GM21381 (cell line): ENCODE measurements at regions not wholly inside any gene's neighbourhood (a gene's known extent, or its start where the extent isn't known, plus 50 kb on each side); places are given as distances from the start of the nearest gene placed in this dataset.

Experiments used
- ATAC-seq: cut with Tn5 transposase; IDR thresholded peaks from one replicate; pipeline ENCODE4 v1.9.1; 2021; ENCODE audit warnings: mild to moderate bottlenecking, moderate library complexity; ENCODE audit not compliant: unreplicated experiment

- no peak for ATAC-seq
Measured at GRCh38 chr20:11032611-11033010, 358.8 kb upstream of the JAG1 start.

DNA sequence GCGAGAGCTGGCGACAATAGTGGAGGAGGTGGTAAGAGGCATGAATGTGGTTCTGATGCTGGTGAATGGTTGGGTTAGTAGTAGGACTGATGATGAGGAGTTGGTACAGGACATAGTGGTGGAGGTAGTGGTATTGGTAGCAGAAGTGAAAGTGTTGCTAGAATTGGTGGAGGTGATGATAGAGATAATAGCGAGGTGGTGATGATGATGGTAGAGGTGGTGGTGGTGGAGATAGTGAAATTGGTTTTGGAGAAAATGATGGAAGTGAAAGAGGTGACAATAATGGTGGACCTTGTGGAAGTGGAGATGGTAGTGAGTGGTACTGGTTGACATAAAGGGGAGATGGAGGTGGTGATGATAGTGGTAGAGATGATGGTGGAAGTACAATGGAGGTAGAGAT lies 360.2 kb upstream of the JAG1 start:
- ATAC-seq = no peak

GRCh38 chr20:11035211-11035610 lies 361.4 kb upstream of the JAG1 start:
- ATAC-seq = no peak

DNA sequence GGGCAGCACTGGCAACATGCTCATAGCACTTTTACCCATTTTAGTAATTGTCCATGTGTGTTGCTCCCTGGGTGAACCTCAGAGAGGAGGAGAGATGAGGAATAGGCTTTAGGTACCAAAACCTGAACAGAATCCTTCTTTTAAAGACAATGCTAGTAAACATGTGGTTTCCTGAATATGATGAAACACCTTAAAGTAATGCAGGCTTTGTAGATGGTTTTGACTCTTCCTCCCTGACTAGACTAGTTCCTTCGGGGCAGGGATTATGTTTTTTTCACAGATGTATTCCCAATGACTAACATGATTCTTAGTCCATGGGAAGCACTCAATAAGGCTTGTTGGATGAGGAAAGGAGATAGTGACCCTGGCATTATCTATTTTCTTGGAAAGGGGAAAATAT lies 367.6 kb upstream of the JAG1 start:
- no peak for ATAC-seq

DNA sequence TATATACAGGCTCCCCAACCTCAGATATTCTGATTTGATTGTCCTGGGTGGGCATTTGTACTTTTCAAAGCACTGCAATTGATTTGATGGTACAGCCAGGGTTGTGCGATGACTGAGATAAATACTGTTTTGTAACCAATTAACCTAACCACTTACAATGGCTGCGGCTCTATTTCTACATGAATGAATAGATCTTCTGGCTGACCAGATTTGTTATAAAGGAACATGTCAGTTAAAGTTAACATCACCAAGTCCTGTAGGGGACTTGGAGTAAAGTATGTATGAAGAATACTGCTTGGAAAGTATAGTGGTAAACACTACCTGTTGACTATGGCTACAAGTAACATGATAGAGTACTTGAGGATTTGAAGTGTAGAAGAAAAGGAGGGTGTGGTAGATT lies 369.2 kb upstream of the JAG1 start:
- ATAC-seq = no peak

- no peak for ATAC-seq
Measured at GRCh38 chr20:11044561-11044960, 370.8 kb upstream of the JAG1 start.

GRCh38 chr20:11045412-11046175 lies 371.8 kb upstream of the JAG1 start:
- no peak for ATAC-seq

- ATAC-seq = no peak
Measured at GRCh38 chr20:11047559-11047958, 373.8 kb upstream of the JAG1 start.

- no peak for ATAC-seq
Measured at GRCh38 chr20:11048739-11049138, 374.9 kb upstream of the JAG1 start.

- no peak for ATAC-seq
Measured at GRCh38 chr20:11050350-11050749, 376.6 kb upstream of the JAG1 start.

GRCh38 chr20:11051136-11051535 lies 377.3 kb upstream of the JAG1 start:
- no peak for ATAC-seq

- no peak for ATAC-seq
Measured at GRCh38 chr20:11053310-11053709, 379.5 kb upstream of the JAG1 start.

DNA sequence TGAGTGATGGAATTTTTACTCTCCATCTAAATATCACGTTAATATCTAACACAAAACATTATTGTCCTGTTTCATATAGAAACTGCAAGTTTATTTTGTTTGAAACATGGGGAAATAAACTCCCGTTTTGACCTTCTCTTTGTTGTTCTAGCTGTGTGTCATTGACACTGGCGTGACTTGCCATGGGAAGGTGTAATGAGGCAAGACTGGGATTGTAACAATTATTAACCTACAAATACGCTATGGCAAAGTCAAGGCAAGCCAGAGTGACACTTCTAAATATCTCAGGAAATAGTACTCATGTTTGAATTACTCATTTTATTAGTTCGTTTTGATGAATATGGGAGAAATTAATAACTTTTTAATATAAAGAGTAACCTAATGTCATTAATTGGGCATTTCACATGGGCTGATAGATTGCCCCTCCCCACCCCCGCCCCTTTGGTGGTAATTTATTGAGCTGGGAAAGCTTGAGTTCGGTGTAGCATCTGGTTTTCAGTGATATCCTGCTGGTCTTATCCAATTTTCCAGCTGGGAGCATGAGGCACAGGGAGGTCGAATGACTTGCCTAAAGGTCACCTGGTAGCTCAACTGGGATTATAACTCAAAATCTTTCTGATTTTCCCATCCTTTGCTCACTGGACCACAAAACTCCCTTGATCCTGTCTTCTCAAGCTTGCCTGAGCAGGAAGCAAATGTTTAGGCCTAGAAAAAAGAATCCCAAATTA lies 380.6 kb upstream of the JAG1 start:
- no peak for ATAC-seq

DNA sequence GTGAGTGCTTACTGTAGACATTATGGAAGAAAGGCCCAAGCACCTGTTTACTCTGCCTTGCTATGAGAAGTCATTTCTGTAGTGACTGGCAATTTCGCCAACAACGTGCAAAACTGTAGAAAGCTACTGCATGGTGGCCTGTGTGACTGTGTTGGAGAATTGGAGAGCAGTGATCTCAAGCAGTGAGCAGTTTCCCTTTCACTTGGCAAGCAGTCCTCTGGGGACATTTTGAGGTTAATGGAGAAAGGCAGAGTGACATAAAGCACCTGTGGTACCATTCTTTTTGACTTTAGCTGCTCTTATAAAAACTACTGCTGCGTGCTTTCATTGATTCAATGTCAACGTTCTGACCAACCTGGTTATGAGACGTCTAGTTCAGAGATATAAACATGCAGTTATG lies 382.6 kb upstream of the JAG1 start:
- no peak for ATAC-seq

DNA sequence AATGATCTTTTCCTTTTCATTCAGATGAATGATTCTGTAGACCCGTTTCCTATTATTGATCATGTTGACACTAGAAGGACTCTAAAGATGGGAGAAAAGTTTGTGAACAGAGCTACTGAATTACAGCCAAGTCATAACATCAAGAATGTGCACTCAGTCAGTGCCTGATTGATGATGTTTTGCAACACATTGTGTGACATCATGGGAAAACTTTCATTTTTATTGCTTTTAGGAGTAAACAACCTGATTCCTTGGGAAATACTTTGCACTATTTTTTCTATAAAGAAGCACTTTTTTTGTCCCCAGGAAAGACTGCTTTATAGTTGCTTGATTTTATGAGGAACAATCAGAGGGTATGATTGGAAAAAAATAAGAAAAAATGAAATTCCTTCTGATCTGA lies 383.8 kb upstream of the JAG1 start:
- ATAC-seq = no peak

DNA sequence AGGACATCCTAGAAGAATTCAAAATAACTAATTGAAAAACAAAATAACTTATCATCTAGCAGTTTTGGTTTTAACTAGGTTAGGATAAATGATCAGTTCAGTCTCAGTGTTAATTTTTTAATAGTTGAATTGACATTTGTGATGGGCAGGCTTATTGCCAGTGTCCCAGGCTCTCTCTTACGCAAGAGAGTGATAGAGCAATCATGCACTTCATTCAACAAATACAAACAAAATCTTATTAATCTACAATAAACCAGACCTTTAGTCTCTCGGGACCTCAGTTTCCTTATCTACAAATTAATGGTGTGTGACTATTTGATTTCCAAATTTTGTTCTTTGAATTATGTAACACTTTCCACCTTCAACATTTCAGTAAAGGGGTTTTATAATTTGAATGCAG lies 385.9 kb upstream of the JAG1 start:
- no peak for ATAC-seq

GRCh38 chr20:11060423-11061185 lies 386.8 kb upstream of the JAG1 start:
- no peak for ATAC-seq

- ATAC-seq = no peak
Measured at GRCh38 chr20:11063444-11063843, 389.6 kb upstream of the JAG1 start.

GRCh38 chr20:11064946-11065345 lies 391.1 kb upstream of the JAG1 start:
- no peak for ATAC-seq

GRCh38 chr20:11067359-11067758 lies 393.6 kb upstream of the JAG1 start:
- no peak for ATAC-seq

- no peak for ATAC-seq
Measured at GRCh38 chr20:11072982-11073381, 399.2 kb upstream of the JAG1 start.
